H9 (cell line): ENCODE measurements at regions not wholly inside any gene's neighbourhood (a gene's known extent, or its start where the extent isn't known, plus 50 kb on each side); places are given as distances from the start of the nearest gene placed in this dataset.

Source experiments
- DNase-seq: peaks from one replicate; pipeline ENCODE4 v3.0.0-alpha.2; 2017
- H2AFZ ChIP-seq: one replicate; pipeline ENCODE4 v1.6.1; 2013; ENCODE audit warnings: mild to moderate bottlenecking, low read length, control low read depth, moderate library complexity
- H2AK5ac ChIP-seq: 2 replicates; pipeline ENCODE4 v1.6.1; 2013; ENCODE audit warnings: low read length, control low read depth, mixed read lengths; ENCODE audit not compliant: insufficient read length
- H2BK120ac ChIP-seq: one replicate; pipeline ENCODE4 v1.6.1; 2013; ENCODE audit warnings: low read depth, mild to moderate bottlenecking, low read length, control low read depth, inconsistent platforms; ENCODE audit not compliant: poor library complexity, severe bottlenecking
- H2BK12ac ChIP-seq: 2 replicates; pipeline ENCODE4 v1.6.1; 2013; ENCODE audit warnings: low read length, control low read depth, mixed read lengths, low read depth; ENCODE audit not compliant: insufficient read length
- H2BK15ac ChIP-seq: 2 replicates; pipeline ENCODE4 v1.6.1; 2013; ENCODE audit warnings: low read depth, low read length, control low read depth
- H2BK20ac ChIP-seq: one replicate; pipeline ENCODE4 v1.6.1; 2013; ENCODE audit warnings: low read depth, mild to moderate bottlenecking, low read length, control low read depth, inconsistent platforms; ENCODE audit not compliant: poor library complexity, severe bottlenecking
- H2BK5ac ChIP-seq: 2 replicates; pipeline ENCODE4 v1.6.1; 2013; ENCODE audit warnings: low read length, control low read depth, mixed read lengths; ENCODE audit not compliant: insufficient read length
- H3K14ac ChIP-seq: 2 replicates; pipeline ENCODE4 v1.6.1; 2013; ENCODE audit warnings: low read length, control low read depth; ENCODE audit not compliant: insufficient read depth
- H3K18ac ChIP-seq: 2 replicates; pipeline ENCODE4 v1.6.1; 2013; ENCODE audit warnings: low read depth, mild to moderate bottlenecking, mixed read lengths, low read length, control low read depth; ENCODE audit not compliant: insufficient read length
- H3K23ac ChIP-seq: 2 replicates; pipeline ENCODE4 v1.6.1; 2013; ENCODE audit warnings: low read length, control low read depth, mixed read lengths, low read depth; ENCODE audit not compliant: insufficient read length
- H3K23me2 ChIP-seq: 2 replicates; pipeline ENCODE4 v1.6.1; 2013; ENCODE audit warnings: low read depth, mild to moderate bottlenecking, mixed read lengths, low read length, control low read depth; ENCODE audit not compliant: insufficient read length, poor library complexity, severe bottlenecking
- H3K27ac ChIP-seq: 2 replicates; pipeline ENCODE4 v1.5.1; 2013; ENCODE audit warnings: low read length, control low read depth, mixed read lengths, low read depth; ENCODE audit not compliant: insufficient read length
- H3K27me3 ChIP-seq: 2 replicates; pipeline ENCODE4 v1.6.1; 2013; ENCODE audit warnings: low read length, control low read depth, inconsistent platforms; ENCODE audit not compliant: insufficient read depth
- H3K4ac ChIP-seq: 2 replicates; pipeline ENCODE4 v1.6.1; 2013; ENCODE audit warnings: low read depth, mild to moderate bottlenecking, control low read depth, inconsistent platforms, low read length, moderate library complexity
- H3K4me1 ChIP-seq: 2 replicates; pipeline ENCODE4 v1.6.1; 2013; ENCODE audit warnings: low read length, control low read depth, inconsistent platforms; ENCODE audit not compliant: insufficient read depth
- H3K4me2 ChIP-seq: 2 replicates; pipeline ENCODE4 v1.6.1; 2013; ENCODE audit warnings: low read length, control low read depth, mixed read lengths; ENCODE audit not compliant: insufficient read length, insufficient read depth
- H3K56ac ChIP-seq: 2 replicates; pipeline ENCODE4 v1.6.1; 2013; ENCODE audit warnings: low read depth, mild to moderate bottlenecking, mixed read lengths, low read length, control low read depth; ENCODE audit not compliant: insufficient read length
- H3K79me1 ChIP-seq: 2 replicates; pipeline ENCODE4 v1.6.1; 2013; ENCODE audit warnings: low read depth, mild to moderate bottlenecking, moderate library complexity, low read length, control low read depth, inconsistent platforms; ENCODE audit not compliant: insufficient read depth, poor library complexity, severe bottlenecking
- H3K79me2 ChIP-seq: 2 replicates; pipeline ENCODE4 v1.6.1; 2013; ENCODE audit warnings: low read length, control low read depth, inconsistent platforms; ENCODE audit not compliant: insufficient read depth
- H3K9ac ChIP-seq: 2 replicates; pipeline ENCODE4 v1.6.1; 2013; ENCODE audit warnings: low read length, control low read depth, mixed read lengths; ENCODE audit not compliant: insufficient read length; ENCODE audit errors: extremely low read depth
- H3K9me3 ChIP-seq: one replicate; pipeline ENCODE4 v1.6.1; 2013; ENCODE audit warnings: low read depth, low read length, inconsistent platforms; ENCODE audit not compliant: control insufficient read depth
- H3T11ph ChIP-seq: one replicate; pipeline ENCODE4 v1.6.1; 2013; ENCODE audit warnings: mild to moderate bottlenecking, low read length, control low read depth, inconsistent platforms
- H4K20me1 ChIP-seq: one replicate; pipeline ENCODE4 v1.6.1; 2013; ENCODE audit not compliant: control insufficient read depth, insufficient read length, insufficient read depth
- H4K5ac ChIP-seq: 2 replicates; pipeline ENCODE4 v1.6.1; 2013; ENCODE audit warnings: low read depth, mild to moderate bottlenecking, mixed read lengths, low read length, control low read depth; ENCODE audit not compliant: insufficient read length
- H4K8ac ChIP-seq: replicated peaks from 2 replicates; pipeline ENCODE4 v1.6.1; 2013; ENCODE audit warnings: low read length, control low read depth, mixed read lengths, low read depth; ENCODE audit not compliant: insufficient read length
- H4K91ac ChIP-seq: 2 replicates; pipeline ENCODE4 v1.6.1; 2013; ENCODE audit warnings: low read depth, mild to moderate bottlenecking, moderate library complexity, mixed read lengths, low read length, control low read depth; ENCODE audit not compliant: insufficient read length
- H3K27ac Mint-ChIP-seq, 3 experiments: 2 replicates in 2 of 3; 3 replicates in 1 of 3; pipeline ENCODE4 v1.8.0; 2020 to 2021; ENCODE audit warnings: mixed read lengths in 3 of 3, mild to moderate bottlenecking in 1 of 3, moderate library complexity in 1 of 3
- H3K27me3 Mint-ChIP-seq: 2 replicates; pipeline ENCODE4 v1.8.0; 2021; ENCODE audit warnings: low read depth, mild to moderate bottlenecking, moderate library complexity, mixed read lengths
- H3K36me3 Mint-ChIP-seq, 3 experiments: 2 replicates in 2 of 3; 3 replicates in 1 of 3; pipeline ENCODE4 v1.8.0; 2020 to 2021; ENCODE audit warnings: low read depth in 3 of 3, mixed read lengths in 3 of 3; ENCODE audit not compliant: insufficient read depth in 1 of 3
- H3K4me1 Mint-ChIP-seq, 2 experiments: 2 replicates each; pipeline ENCODE4 v1.8.0; 2020; ENCODE audit warnings: mixed read lengths in 2 of 2
- H3K4me3 Mint-ChIP-seq, 2 experiments: 2 replicates in 1 of 2; 3 replicates in 1 of 2; pipeline ENCODE4 v1.8.0; 2020 to 2021; ENCODE audit warnings: mild to moderate bottlenecking in 2 of 2, mixed read lengths in 2 of 2, moderate library complexity in 1 of 2
- H3K9me3 Mint-ChIP-seq, 2 experiments: 2 replicates in 1 of 2; 3 replicates in 1 of 2; pipeline ENCODE4 v1.8.0; 2020; ENCODE audit warnings: mild to moderate bottlenecking in 2 of 2, mixed read lengths in 2 of 2, moderate library complexity in 1 of 2
- WGBS: extraction: QIAGEN DNeasy Blood & Tissue Kit; methylation state at CpG from one replicate; pipeline ENCODE4 v1.1.7; 2013; ENCODE audit warnings: missing lambda C conversion rate, low lambda C conversion rate, mixed read lengths; ENCODE audit not compliant: insufficient read length; ENCODE audit errors: extremely low coverage; 5-methylcytosine and 5-hydroxymethylcytosine counted together
- TF ChIP-seq, protein P1 (sequence below): fragments of 200-600 bp; sonication (generic); conservative IDR thresholded peaks from 3 replicates; pipeline ENCODE4 v1.8.0; 2021; ENCODE audit warnings: antibody characterized with exemption, mild to moderate bottlenecking

DNA sequence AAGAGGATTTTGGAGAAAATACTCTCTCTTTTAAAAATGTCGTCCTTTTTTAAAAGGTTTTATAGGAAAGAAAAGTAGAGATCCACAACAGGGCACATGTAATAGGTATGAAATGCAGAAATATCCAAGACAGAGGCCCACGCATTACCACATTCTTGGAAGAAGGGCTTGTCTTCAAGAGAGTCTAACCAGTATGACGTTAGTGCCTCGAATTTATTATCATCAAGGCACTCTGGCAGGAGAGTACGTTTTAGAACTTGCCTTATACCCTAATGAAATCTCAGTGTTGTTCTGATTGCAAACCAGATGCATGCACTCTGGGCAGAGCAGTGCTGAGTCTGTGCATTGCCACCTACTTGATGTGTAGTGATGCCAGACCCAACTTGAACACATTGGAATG lies 342.6 kb upstream of the NFE2L3 start:
- no peaks in the 10 kb centered on the region for H3K27me3 ChIP-seq
- no peak overlapping the region for H3K4me3 Mint-ChIP-seq
- H3K27ac Mint-ChIP-seq: no peak overlapping the region
- no peaks in the 10 kb centered on the region for H3K36me3 Mint-ChIP-seq
- no peaks in the 10 kb centered on the region for H3K79me1 ChIP-seq
- no peaks in the 10 kb centered on the region for H3K9me3 ChIP-seq
- H2BK15ac ChIP-seq: no peak overlapping the region
- H3K4me2 ChIP-seq: no peak overlapping the region
- no peak overlapping the region for H3K27ac ChIP-seq
- H3K4ac ChIP-seq: no peak overlapping the region
- no peak overlapping the region for H3K18ac ChIP-seq
- H3K9ac ChIP-seq: no peak overlapping the region
- no peaks in the 10 kb centered on the region for H3K9me3 Mint-ChIP-seq
- H4K8ac ChIP-seq: no peak overlapping the region
- H3K23me2 ChIP-seq: no peaks in the 10 kb centered on the region
- no peak overlapping the region for H4K91ac ChIP-seq
- no peak overlapping the region for H2BK5ac ChIP-seq
- no peak overlapping the region for H3T11ph ChIP-seq
- no peak overlapping the region for H2BK20ac ChIP-seq
- no CpG with 5 or more reads among the region's 5 CpGs for WGBS
- H3K4me1 ChIP-seq: no peaks in the 10 kb centered on the region
- no peak overlapping the region for H2AK5ac ChIP-seq
- no peak overlapping the region for H3K23ac ChIP-seq
- H3K4me1 Mint-ChIP-seq: no peaks in the 10 kb centered on the region
- no peak overlapping the region for H2BK120ac ChIP-seq
- no peaks in the 10 kb centered on the region for H3K79me2 ChIP-seq
- no peaks in the 10 kb centered on the region for H4K20me1 ChIP-seq
- TF ChIP-seq, protein P1, sequence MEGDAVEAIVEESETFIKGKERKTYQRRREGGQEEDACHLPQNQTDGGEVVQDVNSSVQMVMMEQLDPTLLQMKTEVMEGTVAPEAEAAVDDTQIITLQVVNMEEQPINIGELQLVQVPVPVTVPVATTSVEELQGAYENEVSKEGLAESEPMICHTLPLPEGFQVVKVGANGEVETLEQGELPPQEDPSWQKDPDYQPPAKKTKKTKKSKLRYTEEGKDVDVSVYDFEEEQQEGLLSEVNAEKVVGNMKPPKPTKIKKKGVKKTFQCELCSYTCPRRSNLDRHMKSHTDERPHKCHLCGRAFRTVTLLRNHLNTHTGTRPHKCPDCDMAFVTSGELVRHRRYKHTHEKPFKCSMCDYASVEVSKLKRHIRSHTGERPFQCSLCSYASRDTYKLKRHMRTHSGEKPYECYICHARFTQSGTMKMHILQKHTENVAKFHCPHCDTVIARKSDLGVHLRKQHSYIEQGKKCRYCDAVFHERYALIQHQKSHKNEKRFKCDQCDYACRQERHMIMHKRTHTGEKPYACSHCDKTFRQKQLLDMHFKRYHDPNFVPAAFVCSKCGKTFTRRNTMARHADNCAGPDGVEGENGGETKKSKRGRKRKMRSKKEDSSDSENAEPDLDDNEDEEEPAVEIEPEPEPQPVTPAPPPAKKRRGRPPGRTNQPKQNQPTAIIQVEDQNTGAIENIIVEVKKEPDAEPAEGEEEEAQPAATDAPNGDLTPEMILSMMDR: no peak
- H4K5ac ChIP-seq: no peak overlapping the region
- no peak for DNase-seq
- no peak overlapping the region for H3K14ac ChIP-seq
- no peak overlapping the region for H2AFZ ChIP-seq
- no peak overlapping the region for H3K56ac ChIP-seq
- H3K27me3 Mint-ChIP-seq: no peaks in the 10 kb centered on the region
- no peak overlapping the region for H2BK12ac ChIP-seq
